ENCODE measurements at regions not wholly inside any gene's neighbourhood (a gene's known extent, or its start where the extent isn't known, plus 50 kb on each side); places are given as distances from the start of the nearest gene placed in this dataset.

DNA sequence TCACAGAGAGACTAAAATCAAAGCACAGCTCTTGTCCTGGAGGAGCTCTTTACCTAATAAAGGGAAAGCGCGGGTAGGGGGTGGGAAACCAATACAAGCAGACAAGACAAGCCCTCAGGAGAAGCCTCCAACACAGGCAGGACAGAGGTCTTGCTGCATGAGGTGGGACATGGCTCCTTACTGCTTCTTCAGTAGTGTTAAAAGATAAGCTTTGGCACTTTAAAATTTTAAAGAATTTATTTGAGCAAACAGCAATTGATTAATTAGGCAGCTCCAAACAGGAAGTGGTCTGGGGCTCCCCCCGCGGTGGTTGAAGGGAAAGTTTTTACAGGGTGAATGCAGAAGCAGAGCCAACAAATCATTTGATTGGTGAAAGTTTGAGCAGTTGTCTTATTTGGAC is 50.3 kb upstream of the MACC1 start:
- TF ChIP-seq EZH2phosphoT487 (IDR thresholded peaks at IDR 0.05; ENCODE audit: insufficient read depth, low read depth) (no peak), EZH2 (IDR thresholded peaks at IDR 0.05; ENCODE audit: insufficient read depth, poor library complexity, severe bottlenecking) (no peak)

All from GM23248 (cell line).